H1 (cell line): ENCODE measurements at regions not wholly inside any gene's neighbourhood (a gene's known extent, or its start where the extent isn't known, plus 50 kb on each side); places are given as distances from the start of the nearest gene placed in this dataset.

Experiments
- CTCF ChIA-PET: fragments of 300-600 bp; sonication (Branson Sonifier 250); formaldehyde crosslinking; loops from one replicate; lab custom pipeline; 2021; ENCODE audit not compliant: partially characterized antibody; lab: Charles Lee
- POLR2A ChIA-PET: fragments of 300-600 bp; sonication (Branson Sonifier 250); formaldehyde crosslinking; loops from one replicate; lab custom pipeline; 2021; ENCODE audit warnings: inconsistent platforms; ENCODE audit not compliant: partially characterized antibody; lab: Charles Lee
- DNase-seq, 2 experiments: peaks; one replicate each; pipeline versions ENCODE4 v3.0.0 to v3.0.0-alpha.2; 2010 to 2022; ENCODE audit warnings: low spot score in 2 of 2, low read depth in 1 of 2, mixed read lengths in 1 of 2
- FAIRE-seq: peaks from 2 replicates; lab custom pipeline; 2011; peaks lifted over from hg19 to GRCh38; lab: Jason Lieb, UNC
- H2AFZ ChIP-seq: 2 replicates; pipeline ENCODE4 v1.8.1; 2012; ENCODE audit warnings: low read length, inconsistent platforms
- H2AK5ac ChIP-seq: 2 replicates; pipeline ENCODE4 v1.6.1; 2013; ENCODE audit warnings: low read depth, low read length
- H2BK120ac ChIP-seq: replicated peaks from 2 replicates; pipeline ENCODE3; 2013; ENCODE audit warnings: low read depth, low read length, inconsistent platforms
- H2BK12ac ChIP-seq: 2 replicates; pipeline ENCODE4 v1.6.1; 2013; ENCODE audit warnings: low read depth, low read length
- H2BK15ac ChIP-seq: 2 replicates; pipeline ENCODE4 v1.6.1; 2013; ENCODE audit warnings: low read length
- H2BK20ac ChIP-seq: 2 replicates; pipeline ENCODE4 v1.6.1; 2013; ENCODE audit warnings: low read length
- H2BK5ac ChIP-seq: 2 replicates; pipeline ENCODE4 v1.6.1; 2013; ENCODE audit warnings: low read depth, low read length
- H3K14ac ChIP-seq: 2 replicates; pipeline ENCODE4 v1.6.1; 2013; ENCODE audit warnings: inconsistent platforms; ENCODE audit not compliant: insufficient read length
- H3K18ac ChIP-seq: 2 replicates; pipeline ENCODE4 v1.6.1; 2013; ENCODE audit warnings: low read length; ENCODE audit errors: extremely low read depth
- H3K23ac ChIP-seq: 2 replicates; pipeline ENCODE4 v1.6.1; 2013; ENCODE audit warnings: inconsistent platforms; ENCODE audit not compliant: insufficient read length
- H3K23me2 ChIP-seq: 2 replicates; pipeline ENCODE4 v1.6.1; 2013; ENCODE audit warnings: low read depth, low read length
- H3K27ac ChIP-seq: 2 replicates; pipeline ENCODE4 v1.6.1; 2011; ENCODE audit warnings: low read depth, low read length, inconsistent platforms
- H3K27me3 ChIP-seq, 4 experiments: replicated peaks in 1 of 4; 1 replicate in 1 of 4; 2 replicates in 3 of 4; pipeline versions ENCODE4 v1.6.1 to v1.8.1; 2011 to 2013; ENCODE audit warnings: low read length in 3 of 4, mild to moderate bottlenecking in 3 of 4, inconsistent platforms in 2 of 4, mixed read lengths in 2 of 4, moderate library complexity in 1 of 4; ENCODE audit not compliant: control insufficient read depth in 3 of 4, insufficient read depth in 3 of 4; ENCODE audit errors: extremely low read depth in 1 of 4
- H3K36me3 ChIP-seq, 4 experiments: 2 replicates each; pipeline versions ENCODE4 v1.6.1 to v1.8.1; 2011 to 2013; ENCODE audit warnings: mild to moderate bottlenecking in 4 of 4, low read length in 3 of 4, moderate library complexity in 2 of 4, control low read depth in 1 of 4, inconsistent platforms in 1 of 4; ENCODE audit not compliant: insufficient read depth in 4 of 4, control insufficient read depth in 2 of 4
- H3K4ac ChIP-seq: replicated peaks from 2 replicates; pipeline ENCODE3; 2013; ENCODE audit warnings: low read length, low read depth, mixed read lengths, inconsistent platforms; ENCODE audit not compliant: insufficient read length
- H3K4me1 ChIP-seq, 4 experiments: replicated peaks in 1 of 4; 1 replicate in 1 of 4; 2 replicates in 3 of 4; pipeline versions ENCODE4 v1.6.1 to v1.8.1; 2011 to 2013; ENCODE audit warnings: low read length in 3 of 4, inconsistent platforms in 2 of 4, mixed read lengths in 1 of 4; ENCODE audit not compliant: insufficient read depth in 4 of 4, control insufficient read depth in 3 of 4
- H3K4me2 ChIP-seq, 2 experiments: 2 replicates each; pipeline versions ENCODE4 v1.6.1 to v1.8.1; 2011 to 2013; ENCODE audit warnings: low read depth in 2 of 2, low read length in 2 of 2, control low read depth in 1 of 2, inconsistent platforms in 1 of 2, mild to moderate bottlenecking in 1 of 2; ENCODE audit not compliant: insufficient read depth in 1 of 2
- H3K4me3 ChIP-seq, 4 experiments: fragments of 200-600, 300-600 bp in 1 of 4; sonication (generic), shearing (Covaris generic), sonication (Bioruptor Twin) in 1 of 4; 2 replicates each; pipeline versions ENCODE4 v1.5.1 to v1.8.1; 2011 to 2016; ENCODE audit warnings: low read length in 4 of 4, low read depth in 3 of 4, control low read depth in 2 of 4, inconsistent platforms in 2 of 4, mild to moderate bottlenecking in 2 of 4, mixed read lengths in 1 of 4, moderate library complexity in 1 of 4; ENCODE audit not compliant: insufficient read depth in 2 of 4; ENCODE audit errors: extremely low read depth in 1 of 4
- H3K56ac ChIP-seq: replicated peaks from 2 replicates; pipeline ENCODE3; 2013; ENCODE audit warnings: low read depth, mild to moderate bottlenecking, mixed read lengths, low read length, inconsistent platforms; ENCODE audit not compliant: insufficient read length
- H3K79me1 ChIP-seq: 2 replicates; pipeline ENCODE4 v1.6.1; 2013; ENCODE audit warnings: low read depth, low read length, control low read depth
- H3K79me2 ChIP-seq, 2 experiments: 2 replicates each; pipeline versions ENCODE4 v1.6.1 to v1.8.1; 2012 to 2013; ENCODE audit warnings: low read length in 2 of 2, mild to moderate bottlenecking in 2 of 2, inconsistent platforms in 1 of 2; ENCODE audit not compliant: insufficient read depth in 2 of 2, control insufficient read depth in 1 of 2
- H3K9ac ChIP-seq, 4 experiments: replicated peaks in 1 of 4; 1 replicate in 1 of 4; 2 replicates in 3 of 4; pipeline versions ENCODE4 v1.6.1 to v1.8.1; 2011 to 2013; ENCODE audit warnings: low read depth in 3 of 4, low read length in 3 of 4, control low read depth in 2 of 4, mild to moderate bottlenecking in 2 of 4, moderate library complexity in 2 of 4, inconsistent platforms in 1 of 4; ENCODE audit errors: extremely low read depth in 1 of 4
- H3K9me3 ChIP-seq, 2 experiments: 2 replicates each; pipeline versions ENCODE4 v1.6.1 to v1.8.1; 2012 to 2013; ENCODE audit warnings: mild to moderate bottlenecking in 2 of 2, moderate library complexity in 2 of 2, control low read depth in 1 of 2, inconsistent platforms in 1 of 2, low read depth in 1 of 2, low read length in 1 of 2, mixed read lengths in 1 of 2; ENCODE audit not compliant: insufficient read depth in 2 of 2
- H4K20me1 ChIP-seq, 2 experiments: replicated peaks in 1 of 2; 2 replicates each; pipeline versions ENCODE3 to v1.8.1; 2011 to 2013; ENCODE audit warnings: inconsistent platforms in 2 of 2, low read length in 2 of 2, mild to moderate bottlenecking in 1 of 2; ENCODE audit not compliant: insufficient read depth in 2 of 2, control insufficient read depth in 1 of 2
- H4K5ac ChIP-seq: 2 replicates; pipeline ENCODE4 v1.6.1; 2013; ENCODE audit warnings: low read length, low read depth, mixed read lengths, inconsistent platforms; ENCODE audit not compliant: insufficient read length
- H4K8ac ChIP-seq: 2 replicates; pipeline ENCODE4 v1.8.0; 2013; ENCODE audit warnings: mild to moderate bottlenecking, moderate library complexity, low read length, inconsistent platforms; ENCODE audit not compliant: insufficient read depth; ENCODE audit errors: extremely low read depth
- H4K91ac ChIP-seq: replicated peaks from 2 replicates; pipeline ENCODE3; 2013; ENCODE audit warnings: low read length, mixed read lengths, inconsistent platforms; ENCODE audit not compliant: insufficient read length
- BRCA1 ChIP-seq: IDR thresholded peaks from 2 replicates; pipeline ENCODE4 v1.6.1; 2012; ENCODE audit warnings: low read depth, low read length, improper control_type of control experiment
- CHD2 ChIP-seq: IDR thresholded peaks from 2 replicates; pipeline ENCODE4 v1.6.1; 2012; ENCODE audit warnings: low read length, improper control_type of control experiment
- EZH2 ChIP-seq: fragments of 200-600 bp; sonication (generic); IDR thresholded peaks from 2 replicates; pipeline ENCODE4 v1.7.1; 2012; ENCODE audit warnings: low read depth, mild to moderate bottlenecking, moderate library complexity, low read length, inconsistent platforms; ENCODE audit not compliant: severe bottlenecking
- FOSL1 ChIP-seq: IDR thresholded peaks from 2 replicates; pipeline ENCODE4 v1.6.1; 2011; ENCODE audit warnings: mild to moderate bottlenecking, low read depth, low read length, moderate library complexity; ENCODE audit not compliant: insufficient read depth
- POLR2A ChIP-seq, 2 experiments: IDR thresholded peaks; 1 replicate in 1 of 2; 2 replicates in 1 of 2; pipeline ENCODE4 v1.6.1; 2011; ENCODE audit warnings: low read depth in 2 of 2, low read length in 2 of 2, mild to moderate bottlenecking in 2 of 2; ENCODE audit errors: control extremely low read depth in 1 of 2
- RAD21 ChIP-seq, 2 experiments: IDR thresholded peaks in 1 of 2; conservative IDR thresholded peaks in 1 of 2; 2 replicates each; pipeline ENCODE4 v1.6.1; 2011; ENCODE audit warnings: low read depth in 2 of 2, low read length in 2 of 2, improper control_type of control experiment in 1 of 2, inconsistent platforms in 1 of 2, mild to moderate bottlenecking in 1 of 2, moderate library complexity in 1 of 2
- RFX5 ChIP-seq: IDR thresholded peaks from 2 replicates; pipeline ENCODE4 v1.6.1; 2011; ENCODE audit warnings: low read depth, low read length, improper control_type of control experiment, borderline replicate concordance
- SAP30 ChIP-seq: fragments of 300-600 bp; sonication (generic); IDR thresholded peaks from 2 replicates; pipeline ENCODE4 v1.7.1; 2012; ENCODE audit warnings: low read length, moderate library complexity, mild to moderate bottlenecking, inconsistent platforms; ENCODE audit not compliant: insufficient read depth, insufficient replicate concordance
- SIRT6 ChIP-seq: IDR thresholded peaks from one replicate; pipeline ENCODE4 v1.7.1; 2012; ENCODE audit warnings: low read length, inconsistent platforms
- SP1 ChIP-seq: IDR thresholded peaks from 2 replicates; pipeline ENCODE4 v1.6.1; 2011; ENCODE audit warnings: low read depth, low read length
- SRF ChIP-seq: IDR thresholded peaks from 2 replicates; pipeline ENCODE4 v1.6.1; 2011; ENCODE audit warnings: mild to moderate bottlenecking, low read depth, low read length, moderate library complexity
- SUZ12 ChIP-seq: fragments of 200-600 bp; sonication (generic); IDR thresholded peaks from 2 replicates; pipeline ENCODE4 v1.6.1; 2012; ENCODE audit warnings: mild to moderate bottlenecking, inconsistent platforms, low read length, moderate library complexity, mixed read lengths
- TAF7 ChIP-seq: optimal IDR thresholded peaks from 2 replicates; pipeline ENCODE3; 2011; ENCODE audit warnings: low read depth, mild to moderate bottlenecking, inconsistent platforms, low read length, moderate library complexity, borderline replicate concordance
- WGBS, 2 experiments: shearing (Covaris generic) in 1 of 2; methylation state at CpG; one replicate each; pipeline versions ENCODE4 v1.1.6 to v1.1.7; 2013 to 2015; ENCODE audit warnings: low lambda C conversion rate in 2 of 2, mixed read lengths in 2 of 2, inconsistent platforms in 1 of 2, low coverage in 1 of 2, missing lambda C conversion rate in 1 of 2; ENCODE audit not compliant: insufficient replicate concordance in 2 of 2, insufficient coverage in 1 of 2, insufficient read length in 1 of 2; ENCODE audit errors: extremely low coverage in 1 of 2, missing lambda C conversion rate in 1 of 2; 5-methylcytosine and 5-hydroxymethylcytosine counted together
- TF ChIP-seq, protein P1 (sequence below): IDR thresholded peaks from 2 replicates; pipeline ENCODE4 v1.6.1; 2011; ENCODE audit warnings: low read length, improper control_type of control experiment

DNA sequence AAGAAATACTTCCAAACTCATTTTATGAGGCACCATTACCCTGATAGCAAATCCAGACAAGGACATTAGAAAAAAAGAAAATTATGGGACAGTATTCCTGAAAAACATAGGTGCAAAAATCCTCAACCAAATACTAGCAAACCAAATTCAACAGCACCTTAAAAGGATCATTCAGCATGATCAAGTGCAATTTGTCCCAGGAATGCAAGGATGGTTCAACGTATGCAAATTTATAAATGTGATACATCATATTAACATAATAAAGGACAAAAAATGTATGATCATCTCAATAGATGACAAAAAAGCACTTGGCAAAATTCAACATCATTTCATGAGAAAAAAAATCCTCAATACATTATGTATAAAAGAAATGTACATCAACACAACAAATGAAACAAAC, 162.9 kb downstream of the DUSP6 start:
- Histone ChIP-seq H3K9ac (no peak overlapping the region), H3K79me1 (no peaks in the 10 kb centered on the region), H4K5ac (no peak overlapping the region), H3K79me2 (no peaks in the 10 kb centered on the region), H3K23me2 (no peaks in the 10 kb centered on the region), H2BK120ac (no peak overlapping the region), H3K56ac (no peak overlapping the region), H3K27ac (no peak overlapping the region), H3K23ac (no peak overlapping the region), H3K36me3 (no peaks in the 10 kb centered on the region), H2AFZ (no peak overlapping the region), H2BK12ac (no peak overlapping the region), H2BK5ac (no peak overlapping the region), H3K27me3 (no peaks in the 10 kb centered on the region), H2BK15ac (no peak overlapping the region), H3K4me1 (no peaks in the 10 kb centered on the region), H3K4me3 (no peak overlapping the region), H4K91ac (no peak overlapping the region), H4K20me1 (no peaks in the 10 kb centered on the region), H2BK20ac (no peak overlapping the region), H3K4ac (no peak overlapping the region), H3K18ac (no peak overlapping the region), H3K4me2 (no peak overlapping the region), H3K14ac (no peak overlapping the region), H2AK5ac (no peak overlapping the region), H3K9me3 (no peaks in the 10 kb centered on the region), H4K8ac (no peak overlapping the region)
- no peak for DNase-seq
- CTCF ChIA-PET: no interaction called here
- no peak for FAIRE-seq
- 100% methylated on average over 1 of the region's 1 CpG; no CpG with 5 or more reads in 1 of the 2 experiments for WGBS, 2 experiments
- POLR2A ChIA-PET: no interaction called here
- no peak for TF ChIP-seq RAD21 (IDR thresholded peaks at IDR 0.05 in 1 of 2, conservative IDR thresholded peaks at IDR 0.05 in 1 of 2; ENCODE audit: low read depth in 2 of 2, low read length in 2 of 2)
- TF ChIP-seq FOSL1: no peak
- TF ChIP-seq, protein P1, sequence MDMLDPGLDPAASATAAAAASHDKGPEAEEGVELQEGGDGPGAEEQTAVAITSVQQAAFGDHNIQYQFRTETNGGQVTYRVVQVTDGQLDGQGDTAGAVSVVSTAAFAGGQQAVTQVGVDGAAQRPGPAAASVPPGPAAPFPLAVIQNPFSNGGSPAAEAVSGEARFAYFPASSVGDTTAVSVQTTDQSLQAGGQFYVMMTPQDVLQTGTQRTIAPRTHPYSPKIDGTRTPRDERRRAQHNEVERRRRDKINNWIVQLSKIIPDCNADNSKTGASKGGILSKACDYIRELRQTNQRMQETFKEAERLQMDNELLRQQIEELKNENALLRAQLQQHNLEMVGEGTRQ: no peak
- no peak for TF ChIP-seq RFX5
- TF ChIP-seq EZH2: no peak
- TF ChIP-seq SUZ12: no peak
- no peak for TF ChIP-seq SRF
- no peak for TF ChIP-seq SIRT6
- TF ChIP-seq CHD2: no peak
- TF ChIP-seq POLR2A (IDR thresholded peaks at IDR 0.05; ENCODE audit: control extremely low read depth in 1 of 2, low read depth in 2 of 2, low read length in 2 of 2): no peak
- no peak for TF ChIP-seq TAF7
- TF ChIP-seq SP1: no peak
- no peak for TF ChIP-seq BRCA1
- TF ChIP-seq SAP30: no peak
